K562 (cell line): ENCODE measurements at regions not wholly inside any gene's neighbourhood (a gene's known extent, or its start where the extent isn't known, plus 50 kb on each side); places are given as distances from the start of the nearest gene placed in this dataset.

ENCODE experiments used
- ATAC-seq: fragments of 200-7000 bp; cut with Tn5 transposase; 3 replicates; pipeline ENCODE4 v1.9.1; 2020; ENCODE audit warnings: moderate library complexity
- BruUV-seq: library from RNA; stranded (reverse); fragments of 400-500 nt; replicated peaks from 2 replicates; lab custom pipeline; 2021; lab: Mats Ljungman, UMichigan
- CTCF ChIA-PET: fragments of 300-600 bp; formaldehyde crosslinking; extraction: SDS; loops from one replicate; lab custom pipeline; 2021; ENCODE audit warnings: low intra/inter-chr PET ratio; lab: Yijun Ruan, JAX
- POLR2A ChIA-PET: fragments of 300-600, 350-650 bp; sonication (Branson Sonifier 250); formaldehyde crosslinking; extraction: SDS; loops from one replicate; lab custom pipeline; 2021; ENCODE audit warnings: antibody characterized with exemption, inconsistent platforms; lab: Yijun Ruan, JAX
- DNase-seq, 4 experiments: peaks; one replicate each; pipeline versions ENCODE4 v3.0.0 to v3.0.0-alpha.2; 2011 to 2018; ENCODE audit warnings: low spot score in 3 of 4, mixed read lengths in 3 of 4; ENCODE audit errors: extremely low read depth in 1 of 4
- FAIRE-seq: peaks from 2 replicates; lab custom pipeline; 2011; peaks lifted over from hg19 to GRCh38; lab: Jason Lieb, UNC
- H2AFZ ChIP-seq: 2 replicates; pipeline ENCODE4 v1.6.0; 2011; ENCODE audit warnings: low read depth, low read length, control low read depth, inconsistent platforms
- H3K27ac ChIP-seq: fragments of 200-600 bp; 3 replicates; pipeline ENCODE4 v1.8.0; 2011; ENCODE audit warnings: low read depth, mild to moderate bottlenecking, control low read depth, inconsistent platforms, low read length, moderate library complexity, mixed read lengths; ENCODE audit errors: extremely low read depth
- H3K27me3 ChIP-seq, 2 experiments: fragments of 300-600 bp in 1 of 2; 2 replicates in 1 of 2; 3 replicates in 1 of 2; pipeline versions ENCODE4 v1.6.0 to v1.8.0; 2011; ENCODE audit warnings: inconsistent platforms in 2 of 2, low read length in 2 of 2, mild to moderate bottlenecking in 1 of 2, mixed read lengths in 1 of 2, moderate library complexity in 1 of 2; ENCODE audit not compliant: control insufficient read depth in 2 of 2, insufficient read depth in 2 of 2
- H3K36me3 ChIP-seq: fragments of 300-600 bp; 3 replicates; pipeline ENCODE4 v1.8.0; 2011; ENCODE audit warnings: mild to moderate bottlenecking, low read length, inconsistent platforms; ENCODE audit not compliant: control insufficient read depth, insufficient read depth
- H3K4me1 ChIP-seq, 2 experiments: fragments of 200-600 bp in 1 of 2; replicated peaks in 1 of 2; 2 replicates in 1 of 2; 3 replicates in 1 of 2; pipeline versions ENCODE4 v1.5.1 to v1.8.0; 2011; ENCODE audit warnings: inconsistent platforms in 2 of 2, low read length in 2 of 2, mild to moderate bottlenecking in 1 of 2, mixed read lengths in 1 of 2, moderate library complexity in 1 of 2; ENCODE audit not compliant: control insufficient read depth in 2 of 2, insufficient read depth in 2 of 2
- H3K4me2 ChIP-seq: 2 replicates; pipeline ENCODE4 v1.6.1; 2011; ENCODE audit warnings: low read length, control low read depth, inconsistent platforms, mixed read lengths; ENCODE audit not compliant: insufficient read depth
- H3K4me3 ChIP-seq: fragments of 200-600 bp; sonication (generic), shearing (Covaris generic); 2 replicates; pipeline ENCODE4 v1.5.1; 2016; ENCODE audit warnings: control low read depth, inconsistent platforms
- H3K79me2 ChIP-seq: fragments of 200-600 bp; 3 replicates; pipeline ENCODE4 v1.8.0; 2011; ENCODE audit warnings: low read length, inconsistent platforms; ENCODE audit not compliant: control insufficient read depth, insufficient read depth
- H3K9ac ChIP-seq, 2 experiments: 2 replicates each; pipeline versions ENCODE4 v1.6.0 to v1.6.1; 2011; ENCODE audit warnings: low read depth in 2 of 2, low read length in 2 of 2, control low read depth in 1 of 2, inconsistent platforms in 1 of 2, mild to moderate bottlenecking in 1 of 2, mixed read lengths in 1 of 2; ENCODE audit not compliant: insufficient read depth in 1 of 2
- H3K9me1 ChIP-seq: one replicate; pipeline ENCODE4 v1.6.0; 2011; ENCODE audit warnings: inconsistent platforms, mild to moderate bottlenecking, low read length, moderate library complexity; ENCODE audit not compliant: control insufficient read depth, insufficient read depth
- H3K9me3 ChIP-seq: replicated peaks from 2 replicates; pipeline ENCODE4 v1.5.1; 2011; ENCODE audit warnings: low read depth, low read length, inconsistent platforms; ENCODE audit not compliant: control insufficient read depth, insufficient read depth
- H4K20me1 ChIP-seq: replicated peaks from 2 replicates; pipeline ENCODE4 v1.6.1; 2011; ENCODE audit warnings: low read length, inconsistent platforms, mixed read lengths; ENCODE audit not compliant: control insufficient read depth, insufficient read depth
- BDP1 ChIP-seq: IDR thresholded peaks from 3 replicates; pipeline ENCODE4 v1.6.1; 2011; ENCODE audit not compliant: insufficient read length, insufficient read depth
- C11orf30 ChIP-seq: fragments of 450-650 bp; IDR thresholded peaks from 2 replicates; pipeline ENCODE4 v1.6.1; 2016; ENCODE audit warnings: low read depth, mild to moderate bottlenecking
- ETV1 ChIP-seq: fragments of 450-650 bp; conservative IDR thresholded peaks from 2 replicates; pipeline ENCODE4 v1.6.1; 2016; ENCODE audit warnings: missing genetic modification characterization, control low read depth, low read depth, missing compliant biosample characterization
- FOXP1 ChIP-seq: sonication (generic); formaldehyde crosslinking; IDR thresholded peaks from 2 replicates; pipeline ENCODE4 v1.8.0; 2022; ENCODE audit warnings: mild to moderate bottlenecking, missing genetic modification reagents
- MAFK ChIP-seq: IDR thresholded peaks from 2 replicates; pipeline ENCODE4 v1.6.1; 2011; ENCODE audit warnings: low read length, improper control_type of control experiment
- NCOA2 ChIP-seq, 2 experiments: fragments of 450-650 bp; IDR thresholded peaks; 2 replicates each; pipeline ENCODE4 v1.6.1; 2018; ENCODE audit warnings: mild to moderate bottlenecking in 2 of 2, moderate library complexity in 1 of 2; ENCODE audit not compliant: partially characterized antibody in 2 of 2
- NCOR1 ChIP-seq: fragments of 450-650 bp; IDR thresholded peaks from 2 replicates; pipeline ENCODE4 v1.6.1; 2016; ENCODE audit warnings: mild to moderate bottlenecking, moderate library complexity
- SREBF2 ChIP-seq: sonication (generic); formaldehyde crosslinking; IDR thresholded peaks from 2 replicates; pipeline ENCODE4 v1.4.0; 2020; ENCODE audit warnings: mild to moderate bottlenecking, missing genetic modification reagents
- XRCC5 ChIP-seq: fragments of 200-400 bp; formaldehyde crosslinking; IDR thresholded peaks from 2 replicates; pipeline ENCODE4 v1.6.1; 2017; ENCODE audit warnings: low read depth, mild to moderate bottlenecking, low read length
- ZNF274 ChIP-seq: IDR thresholded peaks from 2 replicates; pipeline ENCODE4 v1.6.1; 2011; ENCODE audit warnings: low read depth, mild to moderate bottlenecking, low read length, moderate library complexity, borderline replicate concordance
- ZNF316 ChIP-seq: fragments of 450-650 bp; IDR thresholded peaks from 2 replicates; pipeline ENCODE4 v1.6.1; 2016
- in situ Hi-C: fragments of 300-500 bp; cut with MboI; formaldehyde crosslinking; loops from 4 replicates; pipeline ENCODE4 v1.15.0; 2018; ENCODE audit warnings: inconsistent platforms, mixed read lengths
- intact Hi-C: fragments of 100-400 bp; cut with micrococcal nuclease; formaldehyde crosslinking; loops from 2 replicates; pipeline ENCODE4 v1.14.2; 2022
- TF ChIP-seq, protein P1 (sequence below): fragments of 150-350 bp; IDR thresholded peaks from 2 replicates; pipeline ENCODE4 v1.6.1; 2014; ENCODE audit warnings: low read depth, mild to moderate bottlenecking, low read length, borderline replicate concordance
- TF ChIP-seq, protein P2 (sequence below): fragments of 450-650 bp; formaldehyde crosslinking; IDR thresholded peaks from 2 replicates; pipeline ENCODE4 v1.4.0; 2020; ENCODE audit warnings: mild to moderate bottlenecking, moderate library complexity

DNA sequence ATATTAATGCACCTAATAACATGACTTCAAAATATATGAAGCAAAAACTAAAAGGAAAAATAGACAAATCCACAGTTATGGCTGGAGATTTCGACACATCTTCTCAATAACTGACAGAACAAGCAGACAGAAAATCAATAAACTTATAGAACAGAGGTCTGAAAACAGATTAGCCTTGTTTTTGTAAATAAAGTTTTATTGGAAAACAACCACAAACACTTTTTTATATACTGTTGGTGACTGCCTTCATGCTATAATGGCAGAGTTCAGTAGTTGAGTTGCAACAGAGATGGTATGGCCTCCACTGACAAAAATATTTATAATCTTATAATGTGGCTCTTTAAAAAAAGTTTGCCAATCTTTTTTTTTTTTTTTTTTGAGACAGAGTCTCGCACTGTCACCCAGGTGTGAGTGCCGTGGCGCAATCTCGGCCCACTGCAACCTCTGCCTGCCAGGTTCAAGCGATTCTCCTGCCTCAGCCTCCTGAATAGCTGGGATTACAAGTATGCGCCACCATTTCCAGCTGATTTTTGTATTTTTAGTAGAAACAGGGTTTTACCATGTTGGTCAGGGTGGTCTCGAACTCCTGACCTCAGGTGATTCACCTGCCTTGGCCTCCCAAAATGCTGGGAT is 52.2 kb upstream of the GATA2 start (continued):
- TF ChIP-seq NCOA2 (IDR thresholded peaks at IDR 0.05; ENCODE audit: partially characterized antibody in 2 of 2) (no peak), ZNF274 (no peak), SREBF2 (CRISPR knock-in tag) (no peak)
- TF ChIP-seq, all 486 proteins: peak for 2

DNA sequence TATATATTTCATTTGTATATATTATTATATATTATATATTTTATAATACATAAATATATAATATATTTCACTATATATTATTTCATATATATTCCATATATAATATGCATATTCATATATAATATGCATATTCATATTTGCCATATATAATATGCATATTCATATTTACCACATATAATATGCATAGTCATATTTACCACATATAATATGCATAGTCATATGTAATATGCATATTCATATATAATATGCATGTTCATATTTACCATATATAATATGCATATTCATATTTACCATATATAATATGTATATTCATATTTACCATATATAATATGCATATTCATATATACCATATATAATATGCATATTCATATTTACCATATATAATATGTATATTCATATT is 51.2 kb upstream of the GATA2 start:
- H3K27me3 ChIP-seq: no peaks in the 10 kb centered on the region
- no peaks in the 10 kb centered on the region for H3K36me3 ChIP-seq
- peaks cover 26 to 28% of the 10 kb centered on the region in 2 experiments for H3K4me1 ChIP-seq
- no peaks in the 10 kb centered on the region for H3K9me1 ChIP-seq
- CTCF ChIA-PET: no interaction called here
- no peak overlapping the region for H3K4me3 ChIP-seq
- H4K20me1 ChIP-seq: no peaks in the 10 kb centered on the region
- FAIRE-seq: no peak
- POLR2A ChIA-PET: no interaction called here
- H3K9me3 ChIP-seq: no peaks in the 10 kb centered on the region
- in situ Hi-C loops (no loop called here), intact Hi-C loops (no loop called here)
- no peak for DNase-seq
- no peak overlapping the region for H2AFZ ChIP-seq
- TF ChIP-seq BDP1: no peak
- TF ChIP-seq, protein P1, sequence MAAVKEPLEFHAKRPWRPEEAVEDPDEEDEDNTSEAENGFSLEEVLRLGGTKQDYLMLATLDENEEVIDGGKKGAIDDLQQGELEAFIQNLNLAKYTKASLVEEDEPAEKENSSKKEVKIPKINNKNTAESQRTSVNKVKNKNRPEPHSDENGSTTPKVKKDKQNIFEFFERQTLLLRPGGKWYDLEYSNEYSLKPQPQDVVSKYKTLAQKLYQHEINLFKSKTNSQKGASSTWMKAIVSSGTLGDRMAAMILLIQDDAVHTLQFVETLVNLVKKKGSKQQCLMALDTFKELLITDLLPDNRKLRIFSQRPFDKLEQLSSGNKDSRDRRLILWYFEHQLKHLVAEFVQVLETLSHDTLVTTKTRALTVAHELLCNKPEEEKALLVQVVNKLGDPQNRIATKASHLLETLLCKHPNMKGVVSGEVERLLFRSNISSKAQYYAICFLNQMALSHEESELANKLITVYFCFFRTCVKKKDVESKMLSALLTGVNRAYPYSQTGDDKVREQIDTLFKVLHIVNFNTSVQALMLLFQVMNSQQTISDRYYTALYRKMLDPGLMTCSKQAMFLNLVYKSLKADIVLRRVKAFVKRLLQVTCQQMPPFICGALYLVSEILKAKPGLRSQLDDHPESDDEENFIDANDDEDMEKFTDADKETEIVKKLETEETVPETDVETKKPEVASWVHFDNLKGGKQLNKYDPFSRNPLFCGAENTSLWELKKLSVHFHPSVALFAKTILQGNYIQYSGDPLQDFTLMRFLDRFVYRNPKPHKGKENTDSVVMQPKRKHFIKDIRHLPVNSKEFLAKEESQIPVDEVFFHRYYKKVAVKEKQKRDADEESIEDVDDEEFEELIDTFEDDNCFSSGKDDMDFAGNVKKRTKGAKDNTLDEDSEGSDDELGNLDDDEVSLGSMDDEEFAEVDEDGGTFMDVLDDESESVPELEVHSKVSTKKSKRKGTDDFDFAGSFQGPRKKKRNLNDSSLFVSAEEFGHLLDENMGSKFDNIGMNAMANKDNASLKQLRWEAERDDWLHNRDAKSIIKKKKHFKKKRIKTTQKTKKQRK: peak; percentile 72; the same call in 1 of the 2 replicates
- TF ChIP-seq ZNF316: peak; percentile 92
- TF ChIP-seq FOXP1 (CRISPR knock-in tag): no peak
- no peak for TF ChIP-seq XRCC5
- TF ChIP-seq MAFK: peak; percentile 38; the same call in 1 of the 2 replicates
- TF ChIP-seq NCOR1: no peak
- 0 out of 2 replicates have a peak, but pooled peaks have one; percentile 11 for TF ChIP-seq C11orf30
- TF ChIP-seq, protein P2, sequence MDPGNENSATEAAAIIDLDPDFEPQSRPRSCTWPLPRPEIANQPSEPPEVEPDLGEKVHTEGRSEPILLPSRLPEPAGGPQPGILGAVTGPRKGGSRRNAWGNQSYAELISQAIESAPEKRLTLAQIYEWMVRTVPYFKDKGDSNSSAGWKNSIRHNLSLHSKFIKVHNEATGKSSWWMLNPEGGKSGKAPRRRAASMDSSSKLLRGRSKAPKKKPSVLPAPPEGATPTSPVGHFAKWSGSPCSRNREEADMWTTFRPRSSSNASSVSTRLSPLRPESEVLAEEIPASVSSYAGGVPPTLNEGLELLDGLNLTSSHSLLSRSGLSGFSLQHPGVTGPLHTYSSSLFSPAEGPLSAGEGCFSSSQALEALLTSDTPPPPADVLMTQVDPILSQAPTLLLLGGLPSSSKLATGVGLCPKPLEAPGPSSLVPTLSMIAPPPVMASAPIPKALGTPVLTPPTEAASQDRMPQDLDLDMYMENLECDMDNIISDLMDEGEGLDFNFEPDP (CRISPR knock-in tag): no peak
- TF ChIP-seq ETV1 (tag): no peak
- H3K27ac ChIP-seq: no peak overlapping the region
- ATAC-seq: no peak
- H3K79me2 ChIP-seq: no peaks in the 10 kb centered on the region
- no TSS peak for BruUV-seq
- H3K4me2 ChIP-seq: no peak overlapping the region
- no peak overlapping the region for H3K9ac ChIP-seq
